Ishikawa (cell line): ENCODE measurements at regions not wholly inside any gene's neighbourhood (a gene's known extent, or its start where the extent isn't known, plus 50 kb on each side); places are given as distances from the start of the nearest gene placed in this dataset.

Source experiments
- CEBPB ChIP-seq: IDR thresholded peaks from 2 replicates; pipeline ENCODE4 v1.6.1; 2012
- CREB1 ChIP-seq: IDR thresholded peaks from 2 replicates; pipeline ENCODE4 v1.6.1; 2012; ENCODE audit warnings: low read depth
- EGR1 ChIP-seq: IDR thresholded peaks from 2 replicates; pipeline ENCODE4 v1.6.1; 2012
- EP300 ChIP-seq: IDR thresholded peaks from 2 replicates; pipeline ENCODE4 v1.6.1; 2012; ENCODE audit warnings: borderline replicate concordance
- FOXM1 ChIP-seq: IDR thresholded peaks from 2 replicates; pipeline ENCODE4 v1.6.1; 2012; ENCODE audit warnings: low read depth, borderline replicate concordance
- NFIC ChIP-seq: IDR thresholded peaks from 2 replicates; pipeline ENCODE4 v1.6.1; 2012
- RAD21 ChIP-seq: IDR thresholded peaks from 2 replicates; pipeline ENCODE4 v1.6.1; 2012; ENCODE audit warnings: low read depth
- TAF1 ChIP-seq: IDR thresholded peaks from 2 replicates; pipeline ENCODE4 v1.6.1; 2012; ENCODE audit warnings: low read depth, mild to moderate bottlenecking
- TCF12 ChIP-seq: IDR thresholded peaks from 2 replicates; pipeline ENCODE4 v1.6.1; 2012; ENCODE audit warnings: low read depth
- TEAD4 ChIP-seq: IDR thresholded peaks from 2 replicates; pipeline ENCODE4 v1.6.1; 2012
- YY1 ChIP-seq: IDR thresholded peaks from 2 replicates; pipeline ENCODE4 v1.6.1; 2012; ENCODE audit warnings: low read depth
- ZBTB7A ChIP-seq: IDR thresholded peaks from 2 replicates; pipeline ENCODE4 v1.6.1; 2012; ENCODE audit warnings: low read depth
- TF ChIP-seq, protein P1 (sequence below): IDR thresholded peaks from 2 replicates; pipeline ENCODE4 v1.6.1; 2012; ENCODE audit warnings: low read depth, mild to moderate bottlenecking
- TF ChIP-seq, protein P2 (sequence below): IDR thresholded peaks from 2 replicates; pipeline ENCODE4 v1.6.1; 2012
- TF ChIP-seq, protein P3 (sequence below): IDR thresholded peaks from 2 replicates; pipeline ENCODE4 v1.6.1; 2012

DNA sequence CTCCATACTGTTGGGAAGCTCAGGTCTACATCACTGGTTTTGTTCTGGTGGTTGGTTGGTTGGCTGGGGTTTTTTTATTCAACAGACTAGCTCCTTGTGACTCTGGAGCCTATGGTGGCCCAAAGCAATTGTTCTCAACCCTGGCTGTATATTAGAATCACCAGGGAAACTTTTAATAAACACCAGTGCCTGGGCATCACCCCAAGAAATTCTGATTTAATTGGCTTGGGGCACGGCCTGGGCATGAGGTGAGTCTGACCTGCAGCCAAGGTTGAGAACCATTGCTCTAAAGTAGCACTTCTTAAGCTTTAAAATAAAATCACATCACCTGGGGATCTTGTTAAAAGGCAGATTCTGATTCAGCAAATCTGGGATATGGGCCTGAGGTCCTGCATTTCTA, 184.1 kb downstream of the C1D start:
- TF ChIP-seq TAF1 (no peak), EGR1 (no peak), CREB1 (no peak), NFIC (no peak), CEBPB (no peak), TCF12 (no peak), YY1 (no peak), FOXM1 (no peak), EP300 (no peak), RAD21 (no peak), ZBTB7A (no peak)
- TF ChIP-seq, protein P1, sequence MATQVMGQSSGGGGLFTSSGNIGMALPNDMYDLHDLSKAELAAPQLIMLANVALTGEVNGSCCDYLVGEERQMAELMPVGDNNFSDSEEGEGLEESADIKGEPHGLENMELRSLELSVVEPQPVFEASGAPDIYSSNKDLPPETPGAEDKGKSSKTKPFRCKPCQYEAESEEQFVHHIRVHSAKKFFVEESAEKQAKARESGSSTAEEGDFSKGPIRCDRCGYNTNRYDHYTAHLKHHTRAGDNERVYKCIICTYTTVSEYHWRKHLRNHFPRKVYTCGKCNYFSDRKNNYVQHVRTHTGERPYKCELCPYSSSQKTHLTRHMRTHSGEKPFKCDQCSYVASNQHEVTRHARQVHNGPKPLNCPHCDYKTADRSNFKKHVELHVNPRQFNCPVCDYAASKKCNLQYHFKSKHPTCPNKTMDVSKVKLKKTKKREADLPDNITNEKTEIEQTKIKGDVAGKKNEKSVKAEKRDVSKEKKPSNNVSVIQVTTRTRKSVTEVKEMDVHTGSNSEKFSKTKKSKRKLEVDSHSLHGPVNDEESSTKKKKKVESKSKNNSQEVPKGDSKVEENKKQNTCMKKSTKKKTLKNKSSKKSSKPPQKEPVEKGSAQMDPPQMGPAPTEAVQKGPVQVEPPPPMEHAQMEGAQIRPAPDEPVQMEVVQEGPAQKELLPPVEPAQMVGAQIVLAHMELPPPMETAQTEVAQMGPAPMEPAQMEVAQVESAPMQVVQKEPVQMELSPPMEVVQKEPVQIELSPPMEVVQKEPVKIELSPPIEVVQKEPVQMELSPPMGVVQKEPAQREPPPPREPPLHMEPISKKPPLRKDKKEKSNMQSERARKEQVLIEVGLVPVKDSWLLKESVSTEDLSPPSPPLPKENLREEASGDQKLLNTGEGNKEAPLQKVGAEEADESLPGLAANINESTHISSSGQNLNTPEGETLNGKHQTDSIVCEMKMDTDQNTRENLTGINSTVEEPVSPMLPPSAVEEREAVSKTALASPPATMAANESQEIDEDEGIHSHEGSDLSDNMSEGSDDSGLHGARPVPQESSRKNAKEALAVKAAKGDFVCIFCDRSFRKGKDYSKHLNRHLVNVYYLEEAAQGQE, result no peak
- TF ChIP-seq, protein P2, sequence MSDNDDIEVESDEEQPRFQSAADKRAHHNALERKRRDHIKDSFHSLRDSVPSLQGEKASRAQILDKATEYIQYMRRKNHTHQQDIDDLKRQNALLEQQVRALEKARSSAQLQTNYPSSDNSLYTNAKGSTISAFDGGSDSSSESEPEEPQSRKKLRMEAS, result no peak
- TF ChIP-seq, protein P3, sequence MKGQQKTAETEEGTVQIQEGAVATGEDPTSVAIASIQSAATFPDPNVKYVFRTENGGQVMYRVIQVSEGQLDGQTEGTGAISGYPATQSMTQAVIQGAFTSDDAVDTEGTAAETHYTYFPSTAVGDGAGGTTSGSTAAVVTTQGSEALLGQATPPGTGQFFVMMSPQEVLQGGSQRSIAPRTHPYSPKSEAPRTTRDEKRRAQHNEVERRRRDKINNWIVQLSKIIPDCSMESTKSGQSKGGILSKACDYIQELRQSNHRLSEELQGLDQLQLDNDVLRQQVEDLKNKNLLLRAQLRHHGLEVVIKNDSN, result no peak

DNA sequence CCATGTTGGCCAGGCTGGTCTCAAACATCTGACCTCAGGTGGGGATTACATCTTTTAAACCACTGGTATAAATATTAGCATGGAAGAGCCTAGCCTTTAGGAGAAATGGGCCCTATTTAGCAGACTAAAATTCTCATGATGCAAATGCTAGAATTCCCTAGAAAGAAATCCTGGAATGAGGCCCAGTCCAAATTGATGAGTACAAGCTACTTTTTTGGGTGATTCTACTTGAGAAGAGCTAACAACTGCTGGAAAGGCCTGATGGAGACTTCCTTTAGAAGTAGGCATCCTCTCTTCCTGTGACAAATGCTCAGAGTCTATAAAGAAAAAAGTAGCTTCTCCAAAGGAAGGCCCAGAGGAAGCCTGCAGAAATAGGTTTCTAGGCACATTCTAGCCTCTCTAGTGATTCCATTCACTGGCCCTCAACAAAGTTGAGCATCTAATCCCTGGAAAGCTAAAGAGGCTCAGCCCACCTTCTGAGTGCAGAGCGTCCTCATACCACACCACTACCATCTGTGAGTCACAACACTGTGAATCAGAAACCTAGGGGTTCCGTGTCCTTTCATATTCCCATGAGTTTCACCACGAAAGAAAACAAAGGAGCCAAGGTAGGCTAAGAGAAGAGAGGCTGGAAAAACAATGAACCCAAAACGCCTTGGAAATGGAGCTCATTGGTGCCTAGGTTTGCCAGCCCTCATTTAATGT, 183.1 kb downstream of the C1D start:
- TF ChIP-seq YY1, result no peak
- no peak for TF ChIP-seq NFIC
- TF ChIP-seq ZBTB7A, result no peak
- TF ChIP-seq TCF12, result no peak
- TF ChIP-seq, protein P1, result no peak
- no peak for TF ChIP-seq CREB1
- TF ChIP-seq, protein P3, result no peak
- TF ChIP-seq, protein P2, result no peak
- no peak for TF ChIP-seq EGR1
- TF ChIP-seq CEBPB, result no peak
- TF ChIP-seq EP300, result no peak
- TF ChIP-seq RAD21, result no peak

DNA sequence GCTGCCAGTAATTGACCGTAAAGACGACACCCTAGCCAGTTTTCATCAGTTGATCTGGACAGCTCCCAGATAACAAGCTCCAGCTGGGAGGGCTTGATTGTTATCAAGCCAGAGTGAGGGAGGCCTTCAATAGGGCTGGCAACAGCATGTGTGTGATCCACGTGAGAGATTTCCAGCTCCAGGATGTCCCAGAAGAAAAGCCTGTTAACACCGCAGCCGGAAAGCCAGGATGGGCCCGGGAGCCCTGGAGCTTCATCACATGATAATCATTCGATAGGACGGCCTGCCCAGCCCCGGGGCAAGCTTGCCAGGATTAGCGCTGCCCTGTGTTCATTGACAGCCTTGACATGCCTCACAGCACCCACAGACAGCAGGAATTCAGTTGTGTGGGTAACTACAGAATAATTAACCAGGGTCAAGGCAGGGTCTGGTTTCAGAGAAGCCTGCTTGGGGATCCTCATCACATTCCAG, 182.5 kb downstream of the C1D start:
- TF ChIP-seq TCF12 (peak; percentile 61; the same call in 1 of the 2 replicates), NFIC (0 out of 2 replicates have a peak, but pooled peaks have one; percentile 38), RAD21 (no peak), FOXM1 (no peak), EP300 (peak; percentile 51), EGR1 (no peak), TAF1 (no peak), TEAD4 (peak; percentile 28), YY1 (no peak), CREB1 (no peak), CEBPB (no peak), ZBTB7A (no peak)
- TF ChIP-seq, protein P2, result peak; percentile 60
- TF ChIP-seq, protein P1, result peak; percentile 59
- TF ChIP-seq, protein P3, result no peak

DNA sequence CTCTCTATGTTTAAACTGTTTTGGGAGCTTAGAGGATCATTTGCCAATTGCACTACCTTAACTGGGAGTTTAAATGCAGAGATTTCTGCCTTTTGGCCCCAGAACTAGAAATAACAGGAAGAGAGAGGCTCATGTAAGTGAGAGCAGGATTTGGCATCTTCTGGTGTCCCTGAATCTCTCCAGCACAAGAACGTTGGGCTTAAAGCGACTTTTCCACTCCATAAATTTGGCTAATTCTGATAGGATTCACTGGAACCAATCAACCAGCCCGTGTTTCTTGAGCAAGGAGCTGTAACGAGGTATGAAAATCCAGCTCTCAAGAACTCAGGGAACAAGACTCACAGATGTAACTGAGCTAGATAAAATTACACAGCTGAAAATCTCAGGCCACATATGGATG, 181.0 kb downstream of the C1D start:
- TF ChIP-seq CREB1, result no peak
- TF ChIP-seq TEAD4, result no peak
- TF ChIP-seq TAF1, result no peak
- TF ChIP-seq, protein P3, result no peak
- TF ChIP-seq CEBPB, result no peak
